Hepatocyte (in vitro differentiated cells): ENCODE measurements at regions not wholly inside any gene's neighbourhood (a gene's known extent, or its start where the extent isn't known, plus 50 kb on each side); places are given as distances from the start of the nearest gene placed in this dataset.

ENCODE experiments used
- DNase-seq: peaks from one replicate; pipeline ENCODE4 v3.0.0-alpha.2; 2016; ENCODE audit warnings: low spot score
- H2AFZ ChIP-seq: fragments of 200-600 bp; sonication (generic); 2 replicates; pipeline ENCODE4 v1.6.0; 2016; ENCODE audit warnings: antibody characterized with exemption, mild to moderate bottlenecking
- H3K27ac ChIP-seq: fragments of 200-600 bp; sonication (generic); 2 replicates; pipeline ENCODE4 v1.5.1; 2016; ENCODE audit warnings: mild to moderate bottlenecking
- H3K27me3 ChIP-seq: fragments of 200-600 bp; sonication (generic); 2 replicates; pipeline ENCODE4 v1.6.1; 2016
- H3K36me3 ChIP-seq: fragments of 200-600 bp; sonication (generic); replicated peaks from 2 replicates; pipeline ENCODE4 v1.5.1; 2016; ENCODE audit warnings: low read depth; ENCODE audit not compliant: insufficient read depth
- H3K4me1 ChIP-seq: fragments of 200-600 bp; sonication (generic); 2 replicates; pipeline ENCODE4 v1.5.1; 2016; ENCODE audit warnings: mild to moderate bottlenecking, moderate library complexity; ENCODE audit not compliant: insufficient read depth
- H3K4me2 ChIP-seq: fragments of 200-600 bp; sonication (generic); 2 replicates; pipeline ENCODE4 v1.6.0; 2016
- H3K4me3 ChIP-seq: fragments of 200-600 bp; sonication (generic); 2 replicates; pipeline ENCODE4 v1.5.1; 2016; ENCODE audit warnings: mild to moderate bottlenecking
- H3K79me2 ChIP-seq: fragments of 200-600 bp; sonication (generic); 2 replicates; pipeline ENCODE4 v1.6.0; 2017; ENCODE audit warnings: mild to moderate bottlenecking
- H3K9me2 ChIP-seq: fragments of 200-600 bp; sonication (generic); replicated peaks from 2 replicates; pipeline ENCODE4 v1.6.0; 2017; ENCODE audit warnings: mild to moderate bottlenecking; ENCODE audit not compliant: insufficient read depth
- H3K9me3 ChIP-seq: fragments of 200-600 bp; sonication (generic); 2 replicates; pipeline ENCODE4 v1.5.1; 2016; ENCODE audit warnings: low read depth, mild to moderate bottlenecking
- H4K20me1 ChIP-seq: fragments of 200-600 bp; sonication (generic); 2 replicates; pipeline ENCODE4 v1.6.0; 2016; ENCODE audit warnings: mild to moderate bottlenecking; ENCODE audit not compliant: insufficient read depth, poor library complexity, severe bottlenecking
- EZH2 ChIP-seq: fragments of 200-600 bp; sonication (generic); IDR thresholded peaks from 2 replicates; pipeline ENCODE4 v1.6.1; 2016; ENCODE audit warnings: antibody characterized with exemption, mild to moderate bottlenecking, borderline replicate concordance
- EZH2phosphoT487 ChIP-seq: fragments of 200-600 bp; sonication (generic); IDR thresholded peaks from one replicate; pipeline ENCODE4 v1.6.1; 2018; ENCODE audit warnings: antibody characterized with exemption, mild to moderate bottlenecking, low read depth, moderate library complexity; ENCODE audit not compliant: unreplicated experiment, severe bottlenecking
- WGBS: methylation state at CpG from one replicate; pipeline ENCODE4 v1.1.6; 2016; ENCODE audit warnings: low lambda C conversion rate; ENCODE audit errors: missing lambda C conversion rate; 5-methylcytosine and 5-hydroxymethylcytosine counted together
- TF ChIP-seq, protein P1 (sequence below): fragments of 200-600 bp; sonication (generic); IDR thresholded peaks from 2 replicates; pipeline ENCODE4 v1.5.1; 2016; ENCODE audit warnings: antibody characterized with exemption, mild to moderate bottlenecking; ENCODE audit not compliant: poor library complexity

DNA sequence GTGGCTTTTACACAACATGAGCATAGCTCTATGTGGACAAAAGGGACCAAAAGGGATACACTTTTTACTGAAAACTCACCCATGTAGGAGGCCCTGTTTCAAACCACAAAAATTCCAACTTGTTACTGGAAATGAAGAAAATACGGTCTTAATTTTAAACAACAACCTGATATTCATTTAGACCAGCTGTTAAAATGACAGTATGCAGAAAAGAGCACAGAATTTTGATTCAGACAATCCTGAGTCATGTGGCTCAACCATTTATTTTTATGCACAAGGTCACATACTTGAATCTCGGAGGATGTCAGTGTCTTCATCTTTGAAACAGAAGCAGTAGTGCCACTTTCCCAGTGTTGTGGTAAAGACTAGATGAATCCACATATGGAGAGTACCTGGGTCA is 426.5 kb upstream of the NFE2L3 start:
- no peaks in the 10 kb centered on the region for H3K27me3 ChIP-seq
- H3K4me3 ChIP-seq = no peak overlapping the region
- no peaks in the 10 kb centered on the region for H3K9me3 ChIP-seq
- H3K4me1 ChIP-seq = no peaks in the 10 kb centered on the region
- no peak overlapping the region for H3K27ac ChIP-seq
- no peaks in the 10 kb centered on the region for H4K20me1 ChIP-seq
- 73% methylated on average over 2 of the region's 2 CpGs for WGBS
- no peaks in the 10 kb centered on the region for H3K9me2 ChIP-seq
- no peak overlapping the region for H3K4me2 ChIP-seq
- no peak for TF ChIP-seq EZH2phosphoT487
- TF ChIP-seq EZH2 = no peak
- TF ChIP-seq, protein P1, sequence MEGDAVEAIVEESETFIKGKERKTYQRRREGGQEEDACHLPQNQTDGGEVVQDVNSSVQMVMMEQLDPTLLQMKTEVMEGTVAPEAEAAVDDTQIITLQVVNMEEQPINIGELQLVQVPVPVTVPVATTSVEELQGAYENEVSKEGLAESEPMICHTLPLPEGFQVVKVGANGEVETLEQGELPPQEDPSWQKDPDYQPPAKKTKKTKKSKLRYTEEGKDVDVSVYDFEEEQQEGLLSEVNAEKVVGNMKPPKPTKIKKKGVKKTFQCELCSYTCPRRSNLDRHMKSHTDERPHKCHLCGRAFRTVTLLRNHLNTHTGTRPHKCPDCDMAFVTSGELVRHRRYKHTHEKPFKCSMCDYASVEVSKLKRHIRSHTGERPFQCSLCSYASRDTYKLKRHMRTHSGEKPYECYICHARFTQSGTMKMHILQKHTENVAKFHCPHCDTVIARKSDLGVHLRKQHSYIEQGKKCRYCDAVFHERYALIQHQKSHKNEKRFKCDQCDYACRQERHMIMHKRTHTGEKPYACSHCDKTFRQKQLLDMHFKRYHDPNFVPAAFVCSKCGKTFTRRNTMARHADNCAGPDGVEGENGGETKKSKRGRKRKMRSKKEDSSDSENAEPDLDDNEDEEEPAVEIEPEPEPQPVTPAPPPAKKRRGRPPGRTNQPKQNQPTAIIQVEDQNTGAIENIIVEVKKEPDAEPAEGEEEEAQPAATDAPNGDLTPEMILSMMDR = no peak
- no peak overlapping the region for H2AFZ ChIP-seq
- no peaks in the 10 kb centered on the region for H3K79me2 ChIP-seq
- no peaks in the 10 kb centered on the region for H3K36me3 ChIP-seq
- DNase-seq = no peak

DNA sequence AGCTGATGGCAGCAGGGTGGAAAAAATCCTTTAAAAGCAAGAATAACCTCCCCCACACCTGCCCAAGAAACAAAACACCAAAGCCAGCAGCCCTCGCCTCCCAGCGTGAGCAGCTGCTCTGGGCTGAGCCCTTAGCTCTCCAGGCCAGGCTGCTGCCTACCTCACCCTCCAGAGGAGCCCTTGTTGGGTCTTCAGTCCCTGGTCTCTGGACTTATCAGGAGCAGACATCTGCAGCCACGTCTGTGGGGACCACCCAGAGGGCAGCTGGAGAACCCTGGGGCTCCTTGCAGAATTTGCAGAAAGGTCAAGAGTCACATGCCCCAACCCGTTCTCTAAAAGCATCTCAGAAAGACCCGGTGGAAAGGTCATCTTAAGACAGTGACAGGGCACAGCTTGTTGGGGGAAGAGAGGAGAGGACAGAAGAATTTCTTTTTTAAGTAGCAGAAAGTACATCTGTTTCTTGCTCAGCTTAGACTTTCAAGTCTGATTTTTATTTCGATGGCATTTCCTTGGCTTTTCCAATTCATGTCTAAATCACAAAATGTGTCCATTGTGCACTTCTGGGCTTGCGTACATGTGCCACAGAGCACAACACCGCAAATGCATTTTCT is 425.7 kb upstream of the NFE2L3 start:
- TF ChIP-seq, protein P1 = no peak
- no peak for TF ChIP-seq EZH2
- TF ChIP-seq EZH2phosphoT487 = no peak
- Histone ChIP-seq H3K4me2 (no peak overlapping the region), H3K4me3 (no peak overlapping the region), H3K27ac (no peak overlapping the region), H3K4me1 (no peaks in the 10 kb centered on the region), H3K79me2 (no peaks in the 10 kb centered on the region), H3K9me3 (no peaks in the 10 kb centered on the region), H3K27me3 (no peaks in the 10 kb centered on the region), H3K9me2 (no peaks in the 10 kb centered on the region), H4K20me1 (no peaks in the 10 kb centered on the region), H2AFZ (no peak overlapping the region), H3K36me3 (no peaks in the 10 kb centered on the region)
- WGBS = 48% methylated on average over 8 of the region's 8 CpGs
- DNase-seq = no peak

DNA sequence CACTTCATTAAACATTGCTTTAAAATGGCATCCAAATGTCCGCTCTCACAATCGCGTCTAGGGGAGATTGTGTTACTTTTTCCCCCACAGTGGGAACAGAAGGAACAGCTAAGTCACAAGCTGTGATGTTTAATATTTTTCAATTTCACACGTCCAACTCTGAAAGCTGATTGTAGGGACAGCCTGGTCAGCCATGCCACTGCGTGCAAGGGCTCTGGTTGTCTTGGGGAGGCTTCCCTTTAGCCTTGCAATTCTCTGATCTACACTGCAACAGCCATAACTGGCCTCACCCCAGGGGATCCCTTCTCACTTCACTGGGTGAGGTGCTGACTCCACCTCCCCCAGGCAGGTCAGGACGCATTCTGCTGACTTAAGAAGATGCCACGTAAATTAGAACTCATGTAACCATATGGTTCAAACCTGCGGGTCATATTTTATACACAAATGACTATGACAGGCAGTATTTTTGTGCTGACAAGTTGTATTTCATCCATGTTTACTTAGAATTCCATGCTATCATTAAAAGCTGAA is 425.2 kb upstream of the NFE2L3 start:
- no peak overlapping the region for H3K4me3 ChIP-seq
- TF ChIP-seq EZH2 = no peak
- TF ChIP-seq, protein P1 = no peak
- no peak for TF ChIP-seq EZH2phosphoT487
- 63% methylated on average over 8 of the region's 8 CpGs for WGBS
- H3K4me1 ChIP-seq = no peaks in the 10 kb centered on the region
- H3K27me3 ChIP-seq = no peaks in the 10 kb centered on the region
- H4K20me1 ChIP-seq = no peaks in the 10 kb centered on the region
- no peaks in the 10 kb centered on the region for H3K36me3 ChIP-seq
- no peaks in the 10 kb centered on the region for H3K9me2 ChIP-seq
- no peaks in the 10 kb centered on the region for H3K9me3 ChIP-seq
- H2AFZ ChIP-seq = no peak overlapping the region
- no peak overlapping the region for H3K4me2 ChIP-seq
- H3K27ac ChIP-seq = no peak overlapping the region
- DNase-seq = no peak
- H3K79me2 ChIP-seq = no peaks in the 10 kb centered on the region
